GM18868 (cell line): ENCODE measurements at regions not wholly inside any gene's neighbourhood (a gene's known extent, or its start where the extent isn't known, plus 50 kb on each side); places are given as distances from the start of the nearest gene placed in this dataset.

ENCODE experiments used
- ATAC-seq: cut with Tn5 transposase; IDR thresholded peaks from one replicate; pipeline ENCODE4 v1.9.1; 2021; ENCODE audit warnings: mild to moderate bottlenecking, moderate library complexity; ENCODE audit not compliant: unreplicated experiment

DNA sequence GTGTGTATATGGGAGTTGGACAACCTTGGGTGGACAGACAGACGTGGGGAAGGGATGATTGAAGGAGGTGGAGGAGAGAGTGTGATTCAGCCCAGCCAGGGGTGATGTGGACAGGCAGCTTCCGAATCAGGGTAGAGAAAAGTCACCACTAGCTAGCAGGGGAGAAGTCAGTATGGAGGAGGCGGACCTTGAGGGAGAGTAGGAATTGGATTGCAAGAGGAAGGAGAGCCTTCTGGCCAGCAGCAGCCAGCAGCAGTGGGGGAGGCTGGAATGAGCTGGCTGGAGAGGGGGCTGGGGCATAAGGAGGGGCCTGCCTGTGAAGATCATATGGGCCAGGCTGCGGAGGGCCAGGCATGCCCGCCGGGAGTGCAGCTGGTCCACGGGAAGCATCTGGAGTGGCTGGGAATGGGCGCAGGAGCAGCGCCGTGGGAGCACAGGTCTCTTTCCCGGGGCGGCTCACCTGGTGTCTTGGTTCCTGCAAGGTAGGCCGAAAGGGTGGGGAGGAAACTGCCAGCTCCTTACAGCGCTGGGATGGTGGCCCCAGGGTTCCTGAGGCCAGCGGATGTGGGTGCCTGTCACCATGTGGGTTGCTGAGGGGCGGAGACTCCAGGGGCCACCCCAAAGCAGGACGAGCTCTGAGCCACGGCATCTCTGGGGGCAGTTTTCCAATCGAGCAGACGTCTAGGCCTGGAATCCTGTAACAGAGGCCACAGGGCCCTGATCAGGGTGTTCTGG lies 235.3 kb downstream of the SEC14L1 start:
- ATAC-seq: no peak

DNA sequence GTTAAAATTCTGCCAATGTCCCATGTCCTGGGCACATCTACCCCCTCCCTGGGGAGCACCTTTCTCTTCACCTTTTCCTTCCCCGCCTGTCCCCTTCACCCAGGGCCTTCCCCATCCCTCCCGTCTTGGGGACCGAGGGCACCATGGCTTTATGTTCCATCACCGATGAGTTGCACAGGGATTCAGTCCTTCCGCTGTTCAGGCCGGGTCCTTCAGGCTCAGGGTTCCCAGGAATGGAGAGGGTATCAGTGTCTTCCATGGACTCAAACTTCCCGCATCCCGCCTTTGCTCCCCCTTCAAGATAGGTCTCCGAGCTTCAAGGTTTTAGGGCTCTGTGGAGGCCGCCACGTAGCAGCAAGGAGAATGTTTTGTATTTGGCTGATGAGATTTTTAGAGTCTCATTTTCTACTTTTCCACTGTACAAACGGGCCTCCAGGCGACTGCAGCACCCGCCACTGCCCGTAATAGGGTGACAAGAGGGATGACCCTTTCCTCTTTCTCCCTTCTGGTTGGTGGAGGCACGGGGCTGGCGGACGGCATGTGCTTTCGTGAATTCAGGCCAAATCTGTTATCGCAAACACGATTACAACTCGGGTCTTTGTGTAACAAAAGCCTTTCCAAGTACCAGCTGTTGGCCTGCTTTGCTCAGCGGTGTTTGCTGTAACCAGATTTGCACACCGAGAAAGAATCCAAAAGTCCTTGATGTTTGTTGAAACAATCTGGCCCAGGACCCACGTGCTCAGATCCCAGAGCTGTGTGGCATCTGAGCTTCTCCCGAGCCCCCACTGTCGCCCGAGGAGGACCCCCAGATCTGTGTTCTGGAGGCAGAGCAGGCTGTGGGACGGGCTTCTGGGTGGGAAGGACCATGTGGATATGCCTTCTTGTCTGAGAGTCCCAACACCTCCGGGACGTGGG lies 236.3 kb downstream of the SEC14L1 start:
- ATAC-seq: no peak

DNA sequence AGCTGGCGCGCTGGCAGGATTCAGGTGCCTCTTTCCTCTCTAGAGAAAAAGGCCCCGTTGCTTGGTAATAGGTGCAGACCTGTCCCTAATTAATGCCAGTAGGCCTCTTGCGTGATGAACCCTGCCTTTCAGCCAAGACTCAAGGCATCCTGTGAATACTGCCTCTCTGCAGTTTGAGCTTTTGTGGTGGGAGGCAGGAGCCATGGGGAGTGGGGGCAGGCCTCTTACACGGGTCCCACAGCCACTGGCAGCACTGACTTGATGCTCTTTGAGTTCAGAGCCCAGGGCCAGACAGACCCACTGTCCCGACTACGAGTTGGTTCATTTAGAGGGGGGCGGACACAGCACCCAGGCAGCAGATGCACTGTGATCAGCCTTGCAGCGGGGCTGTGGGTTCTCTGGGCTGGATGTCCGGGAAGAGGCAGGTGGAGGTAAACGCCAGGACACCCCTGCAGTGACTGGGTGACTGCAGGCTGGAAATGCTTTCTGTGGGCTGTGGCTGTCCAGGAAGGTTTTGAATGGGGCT lies 237.0 kb downstream of the SEC14L1 start:
- ATAC-seq: no peak

DNA sequence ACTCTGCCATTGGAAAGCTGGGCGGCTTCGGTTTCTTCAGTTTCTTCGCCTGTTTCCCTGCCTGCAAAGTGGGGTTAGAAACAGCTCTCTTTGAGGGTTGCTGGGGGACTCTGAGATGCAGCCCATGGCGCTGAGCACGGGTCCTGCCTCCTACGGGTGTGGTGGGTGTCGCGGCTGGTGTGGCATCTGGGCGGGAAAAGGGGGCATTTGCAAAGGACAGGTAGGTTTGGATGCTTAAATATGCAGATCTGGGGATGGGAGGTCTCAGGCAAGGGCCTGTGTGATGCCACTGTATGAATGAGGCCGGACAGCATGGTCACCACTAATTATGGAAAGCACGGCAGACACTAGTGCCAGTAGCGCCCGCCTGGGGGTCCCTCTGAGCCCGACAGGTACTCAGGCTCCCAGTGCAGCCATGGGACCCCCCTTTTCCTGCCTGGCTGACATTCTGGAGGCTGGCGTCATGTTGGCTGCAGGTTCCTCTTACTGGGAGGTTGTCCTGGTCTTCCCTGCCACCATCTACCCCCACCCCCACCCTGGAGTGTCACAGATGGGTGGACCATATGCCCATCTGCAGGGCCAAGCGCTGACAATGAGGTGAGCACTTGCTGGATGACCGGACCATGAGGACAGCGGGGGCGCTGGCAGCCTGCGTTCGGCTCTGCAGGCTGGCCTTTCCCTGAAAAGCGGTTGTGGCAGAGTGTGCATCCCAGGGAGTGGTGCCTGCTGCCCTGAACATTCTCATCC lies 237.7 kb downstream of the SEC14L1 start:
- ATAC-seq: no peak

DNA sequence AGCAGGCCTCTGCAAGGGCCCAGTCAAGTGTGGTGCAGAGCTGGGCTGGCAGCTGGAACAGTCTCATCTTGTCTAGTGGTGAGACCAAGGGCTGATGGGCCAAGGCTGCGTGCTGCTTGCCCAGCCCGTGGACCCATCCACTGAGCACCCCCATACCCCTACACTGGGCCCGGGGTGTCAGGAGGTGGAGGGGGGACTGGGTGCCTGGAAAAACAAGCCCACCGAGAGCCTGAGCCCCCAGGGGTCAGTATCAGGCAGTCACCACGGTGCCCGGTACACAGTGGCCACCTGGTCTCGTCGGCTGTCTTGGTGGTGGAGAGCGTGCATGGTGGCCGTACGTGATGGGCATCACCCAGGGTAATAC lies 238.3 kb downstream of the SEC14L1 start:
- ATAC-seq: no peak

DNA sequence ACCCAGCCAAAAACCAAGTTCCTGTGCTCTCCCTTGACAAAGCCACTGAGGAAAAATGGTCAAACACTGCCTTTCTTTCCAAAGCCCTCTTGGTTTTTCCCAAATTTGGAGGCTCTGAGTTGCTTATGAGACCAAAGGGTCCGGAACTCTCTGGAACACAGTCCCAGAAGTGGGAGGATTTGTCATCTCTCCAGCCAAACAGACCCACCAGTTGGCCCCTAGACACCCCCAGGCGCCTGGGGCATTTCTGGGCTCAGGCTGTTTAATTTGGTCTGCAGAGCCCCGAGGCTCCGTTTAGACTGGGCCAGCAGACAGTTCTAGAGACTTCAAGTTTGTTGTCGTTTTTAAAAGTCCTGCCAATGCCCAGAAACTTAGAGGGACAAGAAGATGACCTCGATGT lies 239.1 kb downstream of the SEC14L1 start:
- ATAC-seq: no peak

DNA sequence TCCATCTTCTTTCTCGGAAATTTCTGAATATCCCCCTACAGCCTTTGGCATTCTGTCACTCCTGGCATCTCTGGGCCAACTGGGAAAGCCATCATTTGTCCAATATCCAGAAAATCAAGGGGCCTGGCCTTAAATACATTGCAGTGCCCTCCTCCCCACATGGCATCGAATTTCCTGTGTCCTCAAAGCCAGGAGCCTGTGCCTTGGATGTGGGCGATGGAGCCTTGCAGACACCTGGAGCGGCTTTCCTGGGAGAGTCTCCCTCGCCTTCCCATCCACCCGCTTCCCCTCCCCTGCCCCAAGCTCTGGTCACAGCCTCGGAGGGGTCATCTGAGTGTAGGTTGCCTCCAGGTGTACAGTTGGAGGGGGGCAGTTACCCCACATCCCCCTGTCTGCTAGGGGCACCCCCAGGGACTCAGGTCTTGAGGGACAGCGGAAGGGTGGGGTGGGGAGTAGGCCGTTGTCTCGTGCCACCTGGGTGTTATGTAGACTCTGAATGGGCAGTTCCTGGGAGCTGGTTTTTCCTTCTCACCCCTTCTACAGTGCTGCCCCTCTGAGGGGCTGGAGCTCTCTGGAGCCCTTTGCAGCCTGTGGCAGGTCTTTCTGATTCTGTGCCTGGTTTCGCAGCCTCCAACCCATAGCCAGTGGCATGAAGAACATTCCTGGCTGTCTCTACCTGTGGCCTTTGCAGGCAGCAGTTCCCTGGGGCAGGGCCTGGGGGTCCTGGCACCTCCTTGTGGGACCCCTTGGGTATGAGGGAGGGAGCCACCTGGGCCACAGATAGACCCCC lies 239.8 kb downstream of the SEC14L1 start:
- no peak for ATAC-seq

DNA sequence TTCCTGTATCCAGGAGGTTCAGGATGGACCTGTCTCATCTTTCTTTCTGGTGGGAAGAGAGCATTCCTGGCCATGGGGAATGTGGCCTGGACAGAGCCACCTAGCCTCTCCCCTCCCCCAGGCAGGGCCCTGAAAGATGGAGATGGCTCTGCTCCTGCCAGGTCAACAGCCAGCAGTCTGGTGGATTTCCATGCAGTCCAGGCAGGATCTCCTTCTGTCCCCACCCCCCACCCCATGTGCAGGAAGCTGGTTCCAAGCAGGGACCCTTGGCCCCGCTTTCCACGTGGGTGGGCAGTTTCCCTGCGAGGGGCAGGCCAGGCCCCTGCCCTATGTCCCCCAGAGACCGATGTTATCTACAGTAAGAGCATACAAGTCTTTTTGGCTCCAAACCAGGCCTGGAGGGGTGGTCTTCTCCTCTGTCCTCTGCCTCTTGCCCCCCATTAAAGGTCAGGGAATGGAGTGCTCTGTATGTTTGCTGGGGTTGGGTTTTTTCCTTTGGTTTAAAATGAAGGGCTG lies 240.5 kb downstream of the SEC14L1 start:
- ATAC-seq: no peak

DNA sequence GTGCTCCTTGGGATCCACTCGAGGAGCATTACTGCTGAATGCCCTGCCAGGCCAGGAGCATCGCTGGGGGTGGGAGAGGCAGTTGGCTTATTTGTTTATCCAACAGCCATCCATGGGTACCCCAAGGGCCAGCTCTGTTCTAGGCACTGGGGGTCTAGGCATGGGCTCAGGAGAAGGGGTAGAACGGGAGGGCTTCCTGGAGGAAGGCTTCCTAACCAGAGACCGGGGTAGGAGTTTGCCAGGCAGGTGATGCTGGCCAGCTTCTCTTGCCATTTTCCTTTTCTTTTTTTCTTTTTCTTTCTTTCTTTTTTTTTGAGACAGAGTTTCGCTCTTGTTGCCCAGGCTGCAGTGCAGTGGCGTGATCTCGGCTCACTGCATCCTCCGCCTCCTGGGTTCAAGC lies 241.0 kb downstream of the SEC14L1 start:
- no peak for ATAC-seq

DNA sequence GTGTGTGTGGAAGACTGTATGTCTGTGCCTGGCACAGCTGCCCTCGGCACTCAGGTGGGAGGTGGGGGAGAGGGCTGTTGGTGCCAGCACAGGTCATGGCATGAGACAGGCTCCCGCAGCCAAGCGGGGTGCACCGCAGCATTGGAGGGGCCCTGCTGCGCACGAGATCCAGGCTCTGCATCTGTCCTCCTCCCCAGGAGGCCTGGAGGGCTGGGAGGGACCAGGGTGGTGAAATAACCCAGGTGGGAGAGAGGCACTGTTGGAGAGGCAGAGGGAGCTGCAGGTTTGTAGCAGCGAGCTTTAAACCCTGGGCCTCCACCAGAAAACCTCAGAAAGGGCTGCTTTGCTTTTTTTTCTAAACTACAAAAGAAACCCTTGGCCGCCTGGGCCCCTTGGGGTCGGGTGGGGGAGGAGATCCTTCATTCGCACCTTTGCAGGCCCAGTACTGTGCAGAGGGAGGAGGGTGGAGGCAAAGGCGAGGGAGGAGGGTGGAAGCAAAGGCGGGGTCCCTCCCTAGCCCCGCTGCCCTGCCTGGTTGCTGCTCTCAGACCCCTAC lies 241.7 kb downstream of the SEC14L1 start:
- no peak for ATAC-seq

DNA sequence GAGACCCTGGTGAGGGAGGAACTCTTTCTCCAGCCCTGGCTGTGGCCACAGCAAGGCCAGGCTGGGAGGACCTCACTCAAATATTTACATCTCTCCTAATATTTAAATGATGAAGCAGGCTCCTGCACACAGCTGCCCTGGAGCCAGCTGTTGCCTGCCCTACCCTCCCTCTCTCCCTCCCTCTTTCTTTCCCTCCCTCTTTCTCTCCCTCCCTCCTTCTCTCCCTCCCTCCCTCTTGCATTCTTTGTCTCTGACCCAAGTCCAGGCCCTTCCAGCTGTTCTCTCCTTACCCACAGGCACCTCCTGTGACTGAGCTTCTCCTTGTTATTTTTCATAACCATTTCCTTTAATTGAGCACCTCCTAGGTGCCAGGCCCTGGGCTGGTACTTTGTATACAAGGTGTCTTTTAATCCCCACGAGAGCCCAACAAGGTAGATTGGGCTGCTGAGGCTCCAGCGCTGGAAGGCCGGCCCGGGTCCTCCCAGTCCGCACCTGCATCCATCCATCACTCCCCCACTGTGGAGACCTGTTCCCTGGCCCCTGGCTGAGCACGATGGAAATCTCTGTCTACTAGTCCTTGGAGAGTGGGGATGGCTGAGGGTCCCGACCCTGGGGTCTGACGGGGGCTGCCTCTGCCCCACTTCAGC lies 242.3 kb downstream of the SEC14L1 start:
- ATAC-seq: no peak

DNA sequence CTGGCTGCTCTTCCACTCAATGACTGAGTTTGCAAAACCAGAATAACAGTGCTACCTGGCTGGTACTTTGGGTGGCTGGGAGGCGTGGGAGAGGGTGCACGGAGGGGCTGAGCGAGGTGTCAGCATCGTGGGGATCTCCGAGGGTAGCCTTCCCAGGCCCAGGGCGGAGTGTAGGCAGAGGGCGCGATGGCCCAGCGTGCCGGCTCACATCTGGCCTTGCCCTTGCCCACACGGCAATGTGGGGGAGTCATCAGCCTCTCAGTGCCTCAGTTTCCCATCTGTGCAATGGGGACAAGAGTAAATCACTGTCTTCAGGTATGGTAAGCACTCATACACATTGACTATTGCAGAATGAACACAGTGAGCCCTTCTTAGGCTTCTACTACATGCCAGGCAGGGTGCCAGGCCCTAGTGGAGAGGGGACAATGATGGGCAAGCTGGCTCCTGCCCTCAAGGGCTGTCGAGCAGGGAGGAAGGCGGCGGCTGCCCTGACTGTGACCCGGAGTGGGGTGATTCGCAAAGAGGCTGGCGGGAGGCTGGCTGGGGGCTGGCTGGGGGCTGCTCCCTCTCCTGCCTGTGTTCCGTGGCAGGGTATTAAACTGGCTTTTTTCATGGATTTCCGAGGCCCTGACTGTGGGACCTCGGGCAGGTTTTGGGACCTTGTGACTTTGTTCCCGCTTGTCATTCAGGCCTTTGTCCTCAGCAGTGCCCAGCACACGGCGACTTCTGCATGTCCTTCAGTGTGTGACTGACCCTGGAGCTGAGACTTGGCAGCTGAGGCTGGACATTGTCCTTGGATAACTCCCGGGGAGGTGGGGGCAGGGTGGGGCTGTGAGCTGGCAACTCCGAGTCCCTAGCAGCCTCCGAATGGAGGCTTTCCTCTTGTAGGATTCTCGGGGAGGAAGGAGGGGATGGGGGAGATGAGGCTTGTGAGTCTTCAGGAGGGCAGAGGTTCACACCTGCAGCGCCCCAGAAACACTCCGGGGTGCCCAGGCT lies 243.1 kb downstream of the SEC14L1 start:
- ATAC-seq: no peak

DNA sequence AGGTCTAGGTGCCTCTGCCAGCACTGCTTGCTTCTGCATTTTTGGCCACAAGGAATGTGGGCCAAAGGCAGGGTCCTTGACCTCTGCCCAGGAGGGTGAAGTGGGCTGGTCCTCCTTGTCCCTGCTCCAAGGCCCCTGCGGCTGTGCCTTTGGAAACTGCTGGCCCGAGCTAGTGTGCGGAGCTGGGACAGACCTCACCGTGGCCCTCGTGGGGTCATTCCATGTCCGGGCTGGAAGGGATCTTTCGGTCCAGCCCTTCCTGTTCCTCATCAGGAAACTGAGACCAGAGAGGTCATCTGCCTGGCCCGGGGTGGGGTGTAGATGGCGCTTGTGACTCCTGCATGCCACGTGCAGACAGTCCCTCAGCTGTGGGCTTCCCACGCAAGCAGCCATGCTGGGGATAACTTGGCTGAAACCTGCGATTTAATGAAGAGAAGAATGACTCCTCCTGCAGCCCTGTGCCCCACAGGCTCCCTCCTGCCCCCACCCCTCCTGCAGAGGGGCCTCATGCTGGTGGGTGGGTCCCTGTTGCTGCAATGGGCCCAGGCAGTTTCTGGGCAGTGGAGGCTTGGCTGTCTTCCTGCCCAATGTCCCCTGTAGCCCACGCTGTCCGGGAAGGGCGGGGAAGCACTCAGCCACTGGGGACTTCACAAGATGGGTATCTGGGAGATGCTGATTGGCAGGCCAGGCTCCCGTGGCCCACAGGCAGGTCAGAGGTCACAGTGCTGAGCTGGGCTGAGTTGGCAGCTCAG lies 245.2 kb downstream of the SEC14L1 start:
- no peak for ATAC-seq

DNA sequence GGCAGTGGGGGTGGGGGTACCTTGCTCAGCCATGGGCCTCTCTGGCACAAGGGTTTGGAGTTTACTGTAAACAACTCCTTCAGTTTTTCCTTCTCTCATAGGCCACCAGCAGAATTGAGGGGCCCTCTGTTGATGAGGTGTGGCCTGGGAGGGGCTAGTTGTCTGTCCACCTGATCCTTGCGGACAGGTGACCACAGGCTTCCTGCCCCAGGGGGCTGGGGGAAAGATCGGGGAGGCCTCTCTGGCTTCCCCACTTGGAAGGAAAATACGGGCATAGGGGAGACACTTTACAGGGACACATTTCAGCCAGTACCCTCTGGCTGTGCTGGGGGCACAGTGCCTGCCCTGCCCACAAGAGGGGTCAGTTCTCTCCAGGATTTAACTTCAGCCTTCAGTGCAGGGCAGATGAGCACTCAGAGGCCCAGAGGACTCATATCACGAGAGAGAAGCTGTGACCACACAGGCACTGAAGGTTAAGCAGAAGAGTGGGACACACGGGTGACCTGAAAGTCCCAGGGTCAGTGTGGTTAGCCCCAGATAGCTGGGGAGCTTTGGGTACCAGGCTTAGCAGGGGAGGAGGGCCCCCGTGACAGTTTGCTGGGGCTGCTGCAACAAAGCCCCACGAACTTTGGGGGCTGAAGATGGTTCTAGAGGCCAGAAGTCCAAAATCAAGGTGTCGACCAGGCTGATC lies 245.9 kb downstream of the SEC14L1 start:
- no peak for ATAC-seq

DNA sequence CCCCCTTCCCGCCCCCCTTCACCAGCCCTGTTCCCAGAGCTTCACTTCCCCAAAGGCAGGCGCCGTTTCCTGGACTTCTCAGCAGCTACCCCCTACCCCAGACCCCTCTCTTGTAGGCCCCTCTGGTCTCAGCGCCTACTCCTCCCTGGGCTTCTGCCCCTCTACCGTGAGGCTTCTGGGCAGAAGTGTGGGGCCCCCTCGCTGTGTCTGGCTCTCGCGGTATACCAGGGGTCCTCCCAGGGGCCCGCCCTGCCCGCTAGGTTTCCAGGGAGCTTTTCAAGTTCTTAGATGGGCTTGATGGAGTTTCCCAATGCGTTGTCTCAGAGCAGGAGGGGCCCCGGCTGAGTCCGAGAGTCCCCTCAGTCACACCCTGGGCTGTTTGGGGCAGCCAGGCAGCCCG lies 247.1 kb downstream of the SEC14L1 start:
- no peak for ATAC-seq

DNA sequence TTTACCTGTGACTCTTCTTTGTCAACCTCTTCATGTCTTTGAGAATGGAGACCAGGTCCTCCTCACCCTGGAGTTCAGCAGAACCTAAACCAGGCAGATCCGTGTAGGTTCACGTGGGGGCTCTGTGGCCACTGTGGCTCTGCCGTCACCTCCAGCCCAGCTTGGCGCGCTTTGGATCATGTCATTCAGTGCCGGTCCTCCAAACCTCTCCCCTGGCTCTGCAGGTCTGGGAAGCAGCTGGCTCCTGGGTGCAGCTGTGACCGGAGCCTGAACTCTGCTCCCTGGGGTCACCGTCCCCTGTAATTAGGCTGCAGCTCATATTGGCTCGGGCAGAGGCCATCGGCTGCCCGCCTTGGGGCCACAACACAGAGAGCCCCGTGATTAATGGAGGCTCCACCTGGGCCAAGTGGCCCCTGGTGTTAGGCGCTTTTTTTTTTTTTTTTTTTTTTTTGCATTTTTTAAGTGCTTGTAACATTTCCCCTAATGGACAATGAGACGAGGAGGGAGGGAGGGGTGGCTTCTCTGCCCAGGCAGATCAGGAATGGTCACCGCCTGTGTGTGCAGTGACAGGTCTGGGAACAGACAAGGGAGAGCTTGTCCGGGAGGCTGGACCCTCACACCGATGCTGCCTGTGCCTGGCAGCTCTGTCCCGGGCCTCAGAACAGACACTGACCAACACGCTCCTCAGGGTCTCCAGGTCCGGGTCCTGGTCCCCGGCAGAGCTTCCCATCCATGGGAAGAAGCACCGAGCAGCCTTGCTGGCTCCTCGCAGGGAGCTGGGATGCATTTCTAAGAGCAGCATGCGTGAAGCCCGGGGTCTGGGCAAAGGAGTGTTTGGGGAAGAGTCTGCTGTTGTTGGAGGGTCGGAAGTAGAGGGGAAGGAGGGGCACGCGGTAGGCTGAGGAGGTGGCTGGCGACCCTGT lies 247.9 kb downstream of the SEC14L1 start:
- ATAC-seq: no peak
